Anterior cingulate cortex (tissue), 58 donors: ENCODE measurements at regions not wholly inside any gene's neighbourhood (a gene's known extent, or its start where the extent isn't known, plus 50 kb on each side); places are given as distances from the start of the nearest gene placed in this dataset.
A peak's percentile ranks its signal among the peaks of the same experiment; 100 is the strongest.

Experiments
- DNase-seq, 58 donors: peaks; one replicate each; lab custom pipeline; 2025; lab: John Stamatoyannopoulos, UW

- DNase-seq = no peak
Observed at GRCh38 chr4:135239964-135240363, 1038.4 kb upstream of the PABPC4L start.

- DNase-seq = no peak
Observed at GRCh38 chr4:135238940-135239339, 1037.4 kb upstream of the PABPC4L start.

DNA sequence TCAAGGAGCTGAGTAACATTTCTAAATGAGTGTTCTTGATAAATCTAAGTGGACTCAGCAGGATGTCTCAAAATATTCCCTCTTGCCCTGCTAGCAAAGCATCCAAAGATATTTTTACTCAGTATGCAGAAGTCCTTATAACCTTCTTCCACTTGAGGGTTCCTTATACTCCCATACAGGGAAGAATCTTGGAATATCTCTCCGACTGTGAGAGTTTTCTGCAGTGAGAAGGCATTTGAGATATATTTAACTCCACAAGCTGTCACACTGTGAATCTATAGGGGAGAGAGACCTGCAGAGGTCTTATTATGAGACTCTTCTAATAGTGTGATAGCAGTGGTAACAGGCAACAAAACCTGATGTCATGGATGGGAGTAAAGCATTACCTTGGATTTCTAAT, 1034.5 kb upstream of the PABPC4L start:
- DNase-seq = no peak

GRCh38 chr4:135227842-135228241, 1026.3 kb upstream of the PABPC4L start:
- DNase-seq = no peak

DNA sequence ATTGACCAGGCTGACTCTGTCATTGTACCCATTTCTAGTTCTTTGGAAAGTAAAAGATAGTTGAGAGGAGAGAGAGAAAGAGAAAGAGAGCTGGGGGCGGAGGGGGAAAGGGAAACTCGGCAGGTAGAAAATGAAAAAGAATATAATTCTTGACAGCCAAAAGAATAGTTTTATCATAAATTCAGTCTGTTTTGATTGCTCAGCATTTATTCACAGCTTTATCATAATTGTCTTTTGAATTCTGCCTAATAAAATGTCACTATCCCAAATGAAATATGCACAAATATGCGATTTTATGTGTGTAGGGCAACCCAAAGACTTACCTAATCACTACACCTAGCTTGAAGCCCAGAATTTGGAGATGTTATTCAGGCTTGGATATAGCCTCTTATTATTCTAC, 1024.0 kb upstream of the PABPC4L start:
- no peak for DNase-seq

DNA sequence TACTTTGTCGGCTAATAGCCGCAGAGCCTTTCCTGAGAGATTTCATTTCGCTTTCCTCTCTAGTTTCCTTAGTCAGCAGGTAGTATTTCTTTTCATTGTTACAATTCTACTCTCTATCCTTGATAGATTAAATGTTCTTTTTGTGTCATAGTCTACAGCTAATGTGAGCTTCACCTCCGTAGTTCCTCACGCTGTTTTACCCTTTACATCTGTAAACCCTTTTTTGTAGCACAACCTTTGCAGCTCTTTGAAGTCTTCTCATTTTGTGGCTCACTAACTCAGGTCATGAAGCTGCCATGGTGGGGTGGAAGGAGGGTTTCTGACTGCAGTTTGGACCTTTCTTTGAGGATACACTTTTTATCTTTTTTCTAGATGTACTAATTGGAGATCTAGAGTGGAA, 1008.8 kb upstream of the PABPC4L start:
- DNase-seq = no peak

DNA sequence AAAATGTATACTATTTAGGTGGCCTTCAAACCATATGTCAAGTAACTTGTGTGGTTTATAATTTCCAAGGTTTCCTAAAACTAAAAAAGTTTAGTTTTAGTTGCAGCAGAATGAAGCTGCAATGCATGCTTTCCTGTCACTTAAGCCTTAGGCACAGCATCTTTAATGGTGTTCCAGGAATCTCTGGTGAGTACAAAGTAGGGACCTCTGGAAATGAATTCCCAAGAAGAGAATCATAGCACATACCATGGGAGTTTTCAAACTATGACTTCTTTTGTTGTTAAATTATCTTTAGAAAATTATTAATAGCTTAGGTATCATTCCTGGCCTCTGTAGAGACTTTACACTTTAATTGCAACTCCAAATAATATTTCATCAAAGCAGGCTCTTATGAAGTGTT, 1005.9 kb upstream of the PABPC4L start:
- DNase-seq = no peak

DNA sequence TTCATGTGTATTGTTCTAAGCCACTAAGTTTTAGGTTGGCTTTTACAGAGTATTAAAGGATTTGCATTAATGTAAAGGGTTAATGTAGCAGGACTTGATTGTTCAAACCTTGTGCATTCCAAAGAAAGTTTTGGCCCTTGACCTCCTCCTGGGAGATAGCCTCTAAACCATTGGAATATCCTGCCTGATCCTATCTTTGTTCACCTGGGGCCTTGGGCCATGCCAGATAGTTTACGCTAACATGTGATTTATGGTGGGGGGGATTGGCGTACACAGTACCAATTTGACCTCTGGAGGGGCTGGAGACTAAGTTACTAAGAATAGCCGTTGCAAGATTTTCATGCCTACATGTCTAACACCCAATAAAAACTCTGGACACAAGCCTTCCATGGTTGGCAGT, 1002.7 kb upstream of the PABPC4L start:
- no peak for DNase-seq

GRCh38 chr4:135201081-135201480, 999.5 kb upstream of the PABPC4L start:
- DNase-seq = no peak

DNA sequence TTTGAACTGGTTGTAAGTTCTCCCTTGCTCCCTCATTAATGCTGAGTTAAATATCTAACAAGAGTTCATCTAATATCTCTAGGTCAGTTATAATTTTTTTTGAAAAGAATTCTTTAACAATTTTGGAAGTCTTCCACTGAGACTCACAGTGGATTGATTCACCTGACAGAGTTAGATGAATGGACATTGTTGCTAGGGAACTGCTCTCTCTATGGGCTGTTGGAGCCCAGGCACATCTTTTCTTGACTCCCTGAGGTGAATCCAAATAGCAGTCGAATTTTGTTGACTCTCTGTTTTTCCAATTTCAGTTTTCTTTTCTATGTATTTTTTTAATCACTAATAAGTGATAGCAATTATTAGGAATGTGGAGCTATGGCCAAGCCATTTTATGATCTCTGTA, 996.1 kb upstream of the PABPC4L start:
- no peak for DNase-seq

DNA sequence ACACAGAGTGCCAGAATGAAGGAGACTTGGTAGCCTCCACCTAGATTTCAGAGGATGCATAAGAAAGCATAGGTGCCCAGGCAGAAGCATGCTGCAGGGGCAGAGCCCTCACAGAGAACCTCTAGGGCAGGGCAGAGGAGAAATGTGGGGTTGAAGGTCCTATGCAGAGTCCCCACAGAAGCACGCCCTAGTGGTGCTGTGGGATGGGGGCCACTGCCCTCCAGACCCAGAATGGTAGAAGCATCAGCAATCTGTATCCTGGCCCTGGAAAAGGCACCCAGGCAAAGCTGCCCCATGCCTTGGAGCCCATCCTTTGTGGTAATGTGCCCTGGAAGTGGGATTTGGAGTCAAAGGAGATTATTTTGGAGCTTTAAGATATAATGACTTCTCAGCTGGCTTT, 992.9 kb upstream of the PABPC4L start:
- no peak for DNase-seq

- DNase-seq = no peak
Observed at GRCh38 chr4:135192751-135193535, 991.4 kb upstream of the PABPC4L start.

DNA sequence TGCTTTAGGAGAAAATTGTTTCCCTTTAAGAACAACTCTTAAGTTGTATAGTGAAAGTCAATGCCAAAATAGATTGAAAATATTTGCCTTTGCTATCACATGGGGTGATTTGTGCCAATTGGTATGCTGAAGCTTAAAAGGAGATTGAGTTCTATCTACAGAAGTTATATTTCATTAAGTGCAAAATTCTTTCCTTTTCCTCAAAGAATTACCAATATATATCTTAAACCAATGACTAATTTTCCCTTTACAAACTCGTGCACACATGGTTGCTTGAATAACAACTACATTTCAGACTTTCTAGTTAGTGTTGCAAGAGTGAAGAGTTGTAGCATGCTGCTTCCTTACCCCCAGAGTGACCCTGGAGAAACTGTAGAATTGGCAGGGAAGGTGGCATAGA, 990.0 kb upstream of the PABPC4L start:
- DNase-seq = no peak

DNA sequence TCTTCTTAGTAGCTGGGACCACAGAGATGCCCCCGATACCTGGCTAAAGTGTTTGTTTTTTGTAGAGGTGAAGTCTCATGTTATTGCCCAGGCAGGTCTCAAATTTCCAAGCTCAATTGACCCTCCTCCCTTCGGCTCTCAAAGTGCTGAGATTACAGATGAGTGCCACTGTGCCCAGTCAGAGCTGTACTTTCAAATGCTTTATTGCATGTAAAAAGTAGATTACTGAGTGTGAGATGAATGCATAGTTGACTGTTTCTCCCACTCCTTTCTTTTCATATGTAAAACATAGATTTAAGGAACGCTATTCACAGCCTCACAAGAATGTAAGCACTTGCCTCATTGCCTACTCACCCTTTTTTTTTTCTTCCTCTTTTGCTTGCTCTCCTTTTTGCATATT, 984.4 kb upstream of the PABPC4L start:
- DNase-seq = no peak

GRCh38 chr4:135185256-135185655, 983.7 kb upstream of the PABPC4L start:
- DNase-seq = no peak

GRCh38 chr4:135184715-135185114, 983.1 kb upstream of the PABPC4L start:
- no peak for DNase-seq

DNA sequence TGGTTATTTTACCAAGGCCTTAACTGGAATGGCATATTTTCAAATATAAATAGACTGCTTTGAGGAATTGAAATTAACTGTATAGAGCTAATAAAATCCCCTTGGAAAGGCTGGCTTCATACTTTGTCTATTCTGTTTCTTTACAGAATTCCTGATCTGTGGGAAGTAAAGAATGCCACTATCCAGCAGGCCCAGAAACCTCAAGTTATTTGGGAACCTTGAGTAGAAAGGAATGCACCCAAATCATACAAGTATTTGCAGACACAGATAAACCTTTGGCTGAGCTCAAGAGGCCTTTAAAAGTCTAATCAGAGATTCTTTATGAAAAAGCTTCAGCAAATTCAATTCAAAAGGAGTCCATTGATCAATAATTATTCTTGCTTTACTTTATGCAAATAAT, 975.7 kb upstream of the PABPC4L start:
- no peak for DNase-seq

DNA sequence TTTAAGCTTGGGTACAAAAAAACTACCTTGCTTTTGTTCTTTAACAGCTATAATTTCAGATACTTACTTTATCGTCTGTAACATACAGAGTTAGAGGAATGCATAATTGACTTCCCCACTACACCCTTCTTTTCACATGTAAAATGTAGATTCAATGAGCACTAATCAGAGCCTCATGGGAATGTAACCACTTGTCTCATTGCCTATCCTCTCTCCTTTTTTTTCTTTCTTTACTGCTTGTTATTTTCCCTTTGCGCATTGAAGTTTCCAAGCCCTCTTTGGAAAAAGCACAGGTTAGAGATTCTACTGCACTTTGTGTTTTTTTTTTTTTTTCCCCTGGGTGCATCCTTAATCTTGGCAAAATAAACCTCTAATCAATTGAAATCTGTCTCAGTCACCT, 965.1 kb upstream of the PABPC4L start:
- no peak for DNase-seq

- DNase-seq = no peak
Observed at GRCh38 chr4:135164601-135165000, 963.0 kb upstream of the PABPC4L start.

GRCh38 chr4:135144498-135144897, 942.9 kb upstream of the PABPC4L start:
- no peak for DNase-seq

- peak in 1 of 58 donors; percentile 27 for DNase-seq
Observed at GRCh38 chr4:135124196-135124595, 922.6 kb upstream of the PABPC4L start.

GRCh38 chr4:135123632-135124031, 922.0 kb upstream of the PABPC4L start:
- DNase-seq = no peak

GRCh38 chr4:135122457-135122856, 920.9 kb upstream of the PABPC4L start:
- DNase-seq = no peak
